ENCODE measurements at regions not wholly inside any gene's neighbourhood (a gene's known extent, or its start where the extent isn't known, plus 50 kb on each side); places are given as distances from the start of the nearest gene placed in this dataset.
"Not testable (repeated sequence)": the region's sequence is repeated elsewhere in the genome, so short reads cannot be mapped to it uniquely, and the experiment has no call there.

DNA sequence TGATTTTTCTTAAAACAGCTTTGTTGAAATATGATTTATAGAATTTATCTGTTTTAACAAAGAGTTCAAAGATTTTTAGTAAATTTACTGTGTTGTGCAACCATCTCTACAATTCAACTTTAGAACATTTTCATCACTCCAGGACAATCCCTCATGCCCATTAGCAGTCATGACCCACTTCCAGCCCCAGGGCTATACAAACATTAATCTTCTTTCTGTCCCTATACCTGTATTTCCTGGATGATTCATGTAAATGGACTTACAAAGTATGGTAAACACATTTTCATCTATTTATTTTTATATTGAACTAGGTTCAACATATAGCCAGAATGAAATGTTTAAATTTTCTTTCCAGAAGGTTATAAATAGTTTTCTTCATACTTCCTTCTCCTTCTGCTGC, 127.8 kb upstream of the CCDC180 start:
- DNase-seq (ENCODE audit: low read depth), result no peak

GRCh38 chr9:97176206-97176605, 131.3 kb upstream of the CCDC180 start:
- DNase-seq (ENCODE audit: low read depth), result no peak

GRCh38 chr9:97168174-97168573, 129.2 kb upstream of the CTSV start:
- not testable (repeated sequence) for DNase-seq (ENCODE audit: low read depth)

DNA sequence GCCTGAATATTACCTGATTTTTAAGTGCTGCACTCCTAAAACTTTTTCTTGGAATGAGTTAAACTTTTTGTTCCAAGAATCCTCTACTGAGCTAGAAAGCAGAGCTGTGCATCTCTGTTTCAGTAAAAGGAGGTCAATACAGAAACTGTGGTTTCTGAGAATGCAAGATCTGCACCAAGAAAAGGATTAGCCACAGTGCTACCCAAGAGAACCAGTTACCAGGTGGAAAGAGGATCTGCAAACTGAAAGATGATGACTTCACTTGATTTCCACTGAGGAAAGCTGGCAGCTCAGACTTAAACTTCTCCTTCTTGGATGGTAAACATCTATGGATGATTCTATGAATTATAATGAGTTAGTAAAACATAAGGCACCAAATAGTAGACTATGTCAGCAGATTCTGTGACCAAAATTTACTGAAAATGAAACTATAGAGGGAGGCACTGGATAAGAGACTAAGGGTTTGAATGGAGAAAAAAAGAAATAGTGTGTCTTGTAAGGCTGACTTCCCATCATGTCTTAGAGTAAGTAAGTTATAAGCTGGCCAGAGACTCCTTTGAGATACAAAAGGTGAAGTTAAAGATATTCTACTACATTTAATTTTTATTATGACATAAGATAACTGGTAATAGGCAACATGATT, 127.7 kb upstream of the CTSV start:
- not testable (repeated sequence) for DNase-seq (ENCODE audit: low read depth)

DNA sequence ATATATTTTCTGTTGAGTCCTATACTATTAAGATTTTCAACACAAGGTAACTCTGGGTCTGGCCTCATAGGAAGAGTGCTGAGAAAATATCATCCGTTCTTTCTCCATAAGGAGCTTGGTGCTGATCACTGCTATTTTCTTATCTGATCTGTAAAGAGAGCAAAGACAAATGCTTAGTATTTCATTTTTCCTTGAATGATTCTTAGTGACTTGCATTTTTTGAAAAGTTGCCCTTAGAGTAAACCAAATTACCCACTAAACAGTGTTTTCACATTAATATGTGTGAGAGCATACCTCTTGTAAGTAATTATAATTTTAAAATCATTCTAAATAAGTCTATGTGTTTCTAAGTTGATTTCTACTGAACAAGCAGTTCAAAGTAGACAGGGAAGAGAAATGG, 121.3 kb upstream of the CTSV start:
- no peak for DNase-seq (ENCODE audit: low read depth)

DNA sequence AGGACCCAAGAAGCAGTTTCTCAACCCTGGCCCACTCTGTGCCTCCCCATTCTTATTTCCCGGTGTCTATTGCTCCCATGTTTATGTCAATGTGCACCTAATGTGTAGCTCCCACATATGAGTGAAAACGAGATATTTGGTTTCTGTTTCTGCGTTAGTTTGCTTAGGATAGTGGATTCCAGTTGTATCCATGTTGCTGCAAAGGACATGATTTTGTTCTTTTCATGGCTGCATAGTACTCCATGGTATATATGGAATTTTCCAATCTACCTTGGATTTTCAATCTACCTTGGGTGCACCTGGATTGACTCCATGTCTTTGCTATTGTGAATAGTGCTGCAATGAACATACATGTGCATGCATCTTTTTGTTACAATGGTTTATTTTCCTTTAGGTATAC, 119.8 kb upstream of the CTSV start:
- DNase-seq (ENCODE audit: low read depth), result not testable (repeated sequence)

DNA sequence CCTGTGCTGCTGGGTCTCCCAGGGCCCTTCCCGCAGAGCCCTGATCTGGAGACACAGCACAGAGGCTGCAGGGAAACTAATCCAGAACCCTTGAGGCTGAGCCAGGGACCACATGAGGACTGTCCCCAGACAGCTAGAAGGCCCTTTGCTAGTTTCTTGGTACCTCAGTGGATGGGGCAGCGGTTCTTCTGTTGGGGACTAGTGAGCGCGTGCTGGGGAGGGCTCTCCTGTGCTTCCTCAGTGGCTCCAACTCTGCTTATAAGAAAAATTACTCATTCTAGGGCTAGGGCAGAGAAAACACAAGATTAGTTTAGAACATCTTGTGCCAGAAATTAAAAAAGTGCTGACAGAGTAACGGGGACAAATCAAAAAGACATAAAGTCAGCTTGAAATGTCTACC, 116.5 kb upstream of the CTSV start:
- not testable (repeated sequence) for DNase-seq (ENCODE audit: low read depth)

GRCh38 chr9:97153967-97154366, 115.0 kb upstream of the CTSV start:
- no peak for DNase-seq (ENCODE audit: low read depth)

- DNase-seq (ENCODE audit: low read depth), result not testable (repeated sequence)
Measured at GRCh38 chr9:97153160-97153559, 114.2 kb upstream of the CTSV start.

- DNase-seq (ENCODE audit: low read depth), result not testable (repeated sequence)
Measured at GRCh38 chr9:97150471-97150870, 111.5 kb upstream of the CTSV start.

DNA sequence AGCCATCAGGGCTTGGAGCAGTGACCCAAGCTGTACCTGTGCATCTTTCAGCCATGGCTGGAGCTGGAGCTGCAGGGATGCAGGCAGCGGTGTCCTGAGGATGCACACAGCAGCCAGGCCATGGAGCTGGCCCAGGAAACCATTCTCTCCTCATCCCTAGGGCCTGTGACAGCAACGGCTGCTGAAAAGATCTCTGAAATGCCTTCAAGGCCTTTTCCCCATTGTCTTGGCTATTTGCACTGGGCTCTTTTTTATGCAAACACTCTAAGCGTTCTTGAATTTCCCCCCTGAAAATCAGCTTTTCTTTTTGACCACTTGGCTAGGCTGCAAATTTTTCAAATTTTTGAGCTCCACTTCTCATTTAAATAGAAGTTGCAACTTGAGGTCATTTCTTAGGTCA, 109.5 kb upstream of the CTSV start:
- DNase-seq (ENCODE audit: low read depth), result not testable (repeated sequence)

GRCh38 chr9:97145680-97146079, 106.7 kb upstream of the CTSV start:
- not testable (repeated sequence) for DNase-seq (ENCODE audit: low read depth)

DNA sequence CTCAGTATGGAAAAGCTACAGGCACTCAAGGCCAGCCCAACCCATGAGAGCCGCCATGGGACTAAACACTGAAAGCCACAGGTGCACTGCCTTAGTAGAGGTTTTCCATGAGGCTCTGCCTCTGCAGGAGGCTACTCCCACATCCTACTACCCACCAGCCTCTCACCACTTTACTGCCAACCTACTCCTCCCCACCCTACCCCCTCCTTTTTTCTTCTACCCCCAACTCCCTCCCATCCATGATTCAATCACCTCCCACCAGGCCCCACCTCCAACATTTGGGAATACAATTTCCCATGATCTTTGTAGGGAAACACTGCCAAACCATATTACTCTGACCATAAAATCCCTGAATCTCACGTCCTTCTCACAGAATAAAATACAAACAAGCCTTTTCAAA, 101.6 kb upstream of the CTSV start:
- no peak for DNase-seq (ENCODE audit: low read depth)

GRCh38 chr9:97136421-97136820, 97.5 kb upstream of the CTSV start:
- DNase-seq (ENCODE audit: low read depth), result no peak

GRCh38 chr9:97133966-97134365, 95.0 kb upstream of the CTSV start:
- not testable (repeated sequence) for DNase-seq (ENCODE audit: low read depth)

GRCh38 chr9:97132865-97133264, 93.9 kb upstream of the CTSV start:
- DNase-seq (ENCODE audit: low read depth), result no peak

GRCh38 chr9:97130864-97131263, 91.9 kb upstream of the CTSV start:
- DNase-seq (ENCODE audit: low read depth), result not testable (repeated sequence)

- DNase-seq (ENCODE audit: low read depth), result not testable (repeated sequence)
Measured at GRCh38 chr9:97130387-97130786, 91.4 kb upstream of the CTSV start.

DNA sequence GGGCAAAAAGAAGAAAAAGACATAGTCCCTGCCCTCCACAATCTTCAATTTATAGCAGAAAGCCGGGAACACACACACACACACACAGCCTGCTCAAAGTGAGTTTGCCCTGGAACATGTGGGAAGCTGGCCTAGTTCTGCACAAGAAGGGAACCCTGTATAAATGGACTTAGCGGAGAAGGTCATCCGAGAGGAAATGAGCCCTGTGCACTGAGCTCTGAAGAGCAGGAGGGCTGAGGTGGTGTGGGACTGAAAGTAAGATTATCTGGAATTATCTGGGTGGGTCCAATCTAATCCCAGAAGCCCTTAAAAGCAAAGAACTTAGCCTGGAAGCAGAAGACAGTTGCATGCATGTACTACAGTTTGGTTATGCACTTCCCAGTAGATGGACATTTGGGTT, 90.0 kb upstream of the CTSV start:
- DNase-seq (ENCODE audit: low read depth), result no peak

DNA sequence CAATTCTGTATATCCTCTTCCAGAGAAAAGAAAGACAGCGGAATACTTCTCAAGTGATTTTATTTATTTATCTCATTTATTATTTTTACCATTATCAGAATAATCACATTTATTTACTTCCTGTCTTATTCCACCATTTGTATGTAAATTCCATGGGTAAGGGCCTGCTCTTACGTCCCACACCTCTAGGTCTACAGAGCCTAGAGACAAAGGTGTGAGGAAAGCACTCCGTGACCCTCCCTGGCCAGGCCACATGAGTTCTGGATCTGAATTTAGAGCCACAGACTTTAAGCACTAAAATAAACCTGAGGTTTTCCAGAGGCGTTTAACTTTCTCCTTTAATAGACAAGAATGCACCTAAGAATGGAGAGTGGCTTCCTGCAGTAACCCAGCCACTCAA, 85.3 kb upstream of the CTSV start:
- DNase-seq (ENCODE audit: low read depth), result no peak

DNA sequence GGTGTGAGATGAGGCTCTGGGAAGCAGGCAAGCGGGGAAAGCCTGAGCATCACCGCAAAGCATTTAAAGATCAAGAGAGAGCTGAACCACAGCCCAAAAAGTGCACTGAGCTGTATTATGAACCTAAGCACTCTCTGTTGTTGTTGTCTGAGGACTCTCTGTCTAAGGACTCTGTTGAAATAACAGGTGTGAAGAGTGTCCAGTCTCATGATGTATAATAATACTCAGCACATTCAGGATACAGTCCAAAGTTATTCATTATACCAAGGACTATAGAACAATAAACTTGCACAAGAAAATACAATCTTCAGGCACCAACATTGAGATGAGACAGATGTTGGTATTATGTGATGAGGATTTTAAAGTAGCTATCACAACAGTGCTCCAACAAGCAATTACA, 71.8 kb upstream of the CTSV start:
- no peak for DNase-seq (ENCODE audit: low read depth)

DNA sequence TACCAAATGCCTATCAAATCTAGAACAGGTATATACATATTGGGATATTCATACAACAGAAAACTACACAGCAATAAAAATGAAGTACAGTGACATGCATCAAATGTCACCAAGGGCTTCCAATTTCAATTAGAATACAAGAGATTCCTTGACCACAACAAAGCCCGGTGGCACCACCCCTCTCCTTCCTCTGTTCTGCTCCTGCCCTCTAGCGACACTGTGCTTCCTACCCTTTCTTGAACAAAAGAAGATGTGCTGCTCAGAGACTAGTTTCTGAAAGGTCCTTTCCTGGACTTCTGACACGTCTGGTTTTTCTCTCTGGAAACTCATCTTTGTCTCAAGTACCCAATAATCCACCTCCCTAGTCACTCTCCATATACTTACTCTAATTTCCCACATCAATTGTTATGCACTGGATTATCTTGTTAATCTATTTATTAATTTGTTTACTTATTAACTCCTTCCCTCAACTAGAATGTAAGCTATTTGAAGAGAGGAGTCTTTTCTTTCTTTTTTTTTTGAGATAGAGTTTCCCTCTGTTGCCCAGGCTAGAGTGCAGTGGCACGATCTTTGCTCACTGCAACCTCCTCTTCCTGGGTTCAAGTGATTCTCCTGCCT, 70.4 kb upstream of the CTSV start:
- DNase-seq (ENCODE audit: low read depth), result no peak

DNA sequence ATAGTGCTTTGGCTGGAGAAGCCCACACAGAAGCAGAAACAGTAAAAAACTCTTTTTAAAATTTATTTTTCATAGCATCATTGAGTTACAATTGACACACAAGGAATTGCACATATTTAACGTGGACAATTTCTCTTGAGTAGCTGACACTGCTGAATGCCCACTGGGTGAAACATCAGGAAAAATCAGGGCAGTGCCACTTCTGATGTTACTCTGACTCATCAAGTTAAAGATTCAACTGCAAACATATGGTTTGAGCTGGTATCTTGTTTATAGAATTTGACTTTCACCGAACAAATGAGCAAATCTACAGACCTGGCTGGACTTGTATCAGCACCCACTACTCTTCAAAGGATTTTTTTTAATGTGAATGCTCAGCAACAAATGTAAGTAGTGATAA, 66.3 kb upstream of the CTSV start:
- not testable (repeated sequence) for DNase-seq (ENCODE audit: low read depth)
